DMS 273 treated with DMSO at 0.1 percent for 48 hours (cell line): ENCODE measurements at regions not wholly inside any gene's neighbourhood (a gene's known extent, or its start where the extent isn't known, plus 50 kb on each side); places are given as distances from the start of the nearest gene placed in this dataset.

Experiments
- DNase-seq: peaks from one replicate; lab custom pipeline; 2025; lab: John Stamatoyannopoulos, UW

DNA sequence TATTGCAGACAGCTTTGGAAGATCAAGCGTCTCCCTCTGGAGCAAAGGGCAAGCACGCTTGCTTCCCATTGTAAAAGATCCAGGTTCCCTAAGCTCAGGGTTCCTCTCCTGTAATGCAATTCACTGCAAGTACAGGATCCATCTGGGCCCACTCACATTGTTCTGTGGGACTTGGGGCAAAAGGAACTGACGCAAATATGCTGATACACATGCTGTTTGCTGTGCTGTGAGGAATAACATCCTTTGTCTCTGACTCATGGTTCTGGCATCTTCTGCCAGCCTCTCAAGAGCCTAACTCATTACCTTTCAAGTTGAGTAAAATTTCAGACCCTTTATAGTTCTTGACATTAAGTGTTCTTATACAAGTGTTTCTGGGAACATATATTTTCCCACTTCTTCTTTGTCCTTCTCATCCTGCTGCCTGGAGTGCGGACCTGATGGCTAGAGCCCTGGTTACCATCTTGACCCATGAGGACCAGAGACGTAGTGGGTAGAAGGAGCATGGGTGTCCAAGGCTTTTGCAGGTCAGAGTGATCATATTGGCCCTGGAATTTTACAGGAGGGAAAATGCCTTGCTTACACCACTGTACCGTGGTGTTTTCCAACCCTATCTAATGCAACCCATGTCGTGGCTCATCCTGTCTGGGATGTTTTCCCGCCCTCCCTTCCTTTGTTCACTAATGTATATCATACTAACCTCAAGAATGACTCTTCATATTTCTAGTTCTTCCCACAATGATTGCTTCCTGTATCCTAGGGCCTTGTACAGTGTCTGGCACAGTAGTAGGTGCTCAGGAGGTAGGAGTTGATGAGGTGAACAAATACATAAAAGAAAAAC, 145.7 kb upstream of the GLI2 start:
- DNase-seq = no peak

DNA sequence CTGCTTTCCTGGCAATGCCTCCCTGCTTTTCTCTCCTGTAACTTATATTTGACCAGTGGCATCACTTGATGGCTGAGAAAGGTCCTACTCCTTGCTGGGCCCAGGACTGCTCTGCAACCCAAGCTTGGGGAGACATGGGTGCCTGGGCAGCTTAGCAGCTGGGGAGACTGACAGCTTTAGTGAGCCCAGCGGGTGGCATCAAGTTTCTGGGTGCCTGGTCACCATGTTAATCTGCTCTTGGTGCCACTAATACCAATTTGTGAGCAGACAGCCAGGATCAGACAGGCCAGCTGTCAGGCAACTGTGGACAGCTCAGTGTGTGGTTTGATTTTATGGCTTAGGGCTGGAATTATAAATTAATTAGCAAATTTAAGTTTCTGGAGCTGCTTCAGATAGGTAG, 144.8 kb upstream of the GLI2 start:
- DNase-seq = no peak

DNA sequence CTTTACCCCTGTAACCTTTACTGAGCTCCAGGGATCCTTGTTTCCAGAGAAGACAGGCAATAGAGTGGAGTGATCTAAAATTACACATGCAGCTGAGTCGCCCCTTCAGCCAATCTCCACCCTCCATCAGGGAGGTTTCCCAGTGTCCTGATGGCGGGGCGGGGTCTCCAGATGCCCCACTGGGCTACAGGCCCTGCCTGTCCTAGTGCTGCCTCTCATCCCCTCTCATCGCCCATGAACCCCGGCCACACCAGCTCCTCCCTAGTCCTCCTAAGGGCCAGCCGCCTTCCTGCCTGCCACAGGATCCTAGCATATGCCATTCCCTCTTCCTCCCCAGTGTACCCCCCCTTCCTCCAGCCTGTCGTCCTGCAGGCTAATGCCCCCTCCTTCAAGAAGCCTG, 144.1 kb upstream of the GLI2 start:
- no peak for DNase-seq

DNA sequence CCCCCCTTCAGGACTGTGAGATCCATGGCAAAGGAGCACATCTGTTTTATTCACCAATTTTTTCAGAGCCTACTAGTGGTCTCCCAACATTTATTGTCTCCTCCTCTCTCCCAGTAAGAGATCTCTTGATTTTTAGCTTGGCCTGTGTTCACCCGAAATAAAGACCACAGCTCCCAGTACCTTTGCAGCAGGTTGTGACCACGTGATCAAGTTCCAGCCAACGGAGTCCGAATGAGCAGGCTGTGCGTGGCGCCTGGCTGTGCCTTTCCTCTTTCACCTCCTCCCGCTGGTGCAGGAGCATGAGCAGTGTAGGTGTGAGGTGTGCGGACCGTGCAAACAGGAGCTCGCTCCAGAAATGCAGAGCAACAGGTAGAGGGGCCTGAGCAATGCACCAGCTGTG, 143.6 kb upstream of the GLI2 start:
- no peak for DNase-seq

DNA sequence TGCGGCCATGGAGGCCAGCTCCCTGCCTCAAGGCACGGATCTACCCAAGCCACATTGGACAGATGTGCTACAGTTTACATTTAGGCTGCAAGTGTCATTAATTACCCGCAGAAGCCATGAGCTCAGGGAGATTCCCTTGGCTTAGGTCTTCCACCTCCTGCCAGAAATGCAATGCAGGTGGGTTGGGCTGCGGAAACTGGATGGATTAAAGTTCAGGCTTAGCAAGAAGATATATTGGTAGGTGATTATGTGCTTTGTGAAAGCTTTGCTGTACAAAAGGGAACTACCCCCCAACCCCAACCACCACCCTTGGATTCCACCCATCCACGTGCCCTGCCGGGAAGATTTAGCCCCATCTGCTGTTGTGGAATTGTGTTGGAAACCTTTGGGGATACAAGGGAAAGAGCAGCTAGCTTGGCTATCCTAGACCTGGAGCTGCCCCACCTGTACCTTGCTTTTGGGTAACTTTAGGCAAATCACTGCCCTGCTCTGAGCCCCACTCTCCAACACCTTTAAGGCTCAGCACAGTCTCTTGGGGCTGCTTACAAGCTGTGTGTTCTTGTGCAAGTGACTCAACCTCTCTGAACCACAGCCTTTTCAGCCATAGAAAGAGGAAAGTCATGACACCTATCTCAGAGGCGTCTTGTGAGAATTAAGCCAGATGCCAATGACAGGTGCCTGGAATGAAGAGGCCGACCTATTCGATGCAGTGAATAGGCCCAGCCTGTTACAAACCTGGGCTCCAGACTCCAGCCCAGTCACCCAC, 141.6 kb upstream of the GLI2 start:
- no peak for DNase-seq

DNA sequence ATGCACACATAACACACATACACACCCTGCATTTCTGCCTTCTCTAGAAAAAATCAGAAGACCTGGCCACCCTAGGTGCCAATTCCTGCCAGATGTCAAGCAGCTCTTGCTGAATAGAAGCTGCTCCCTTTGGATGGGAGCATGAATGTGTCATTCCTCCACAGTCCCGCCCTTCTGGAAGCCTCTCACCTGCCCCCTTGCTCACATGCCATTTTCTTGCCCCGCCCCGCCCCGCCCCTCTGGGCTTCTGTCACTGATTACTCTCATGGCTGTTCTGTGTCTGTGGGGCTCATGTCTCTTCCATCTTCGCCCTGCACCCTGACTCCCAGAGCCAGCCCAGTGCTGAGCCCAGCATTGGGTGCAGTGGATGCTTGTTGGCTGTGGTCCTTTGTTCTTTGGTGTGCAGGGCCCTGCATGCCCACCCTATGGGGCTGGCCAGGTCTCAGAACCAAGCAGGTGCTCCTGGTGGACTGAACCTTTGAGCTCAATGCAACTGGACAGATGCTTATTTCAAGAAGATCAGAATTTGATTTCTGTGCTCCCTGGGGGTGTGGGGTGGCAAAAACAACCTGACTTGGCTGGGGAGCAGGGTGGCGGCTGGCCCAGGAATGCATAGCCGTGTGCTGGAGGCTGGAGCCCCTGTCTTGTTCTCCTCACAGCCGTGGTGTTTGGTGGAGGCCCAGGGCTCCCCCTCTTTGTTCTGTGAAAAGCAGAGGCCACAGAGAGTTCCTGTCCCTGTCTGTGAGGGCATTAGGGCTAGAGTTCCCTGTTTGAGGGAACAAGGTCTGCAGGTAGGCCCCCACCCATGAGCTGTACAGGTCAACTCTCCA, 140.6 kb upstream of the GLI2 start:
- no peak for DNase-seq

DNA sequence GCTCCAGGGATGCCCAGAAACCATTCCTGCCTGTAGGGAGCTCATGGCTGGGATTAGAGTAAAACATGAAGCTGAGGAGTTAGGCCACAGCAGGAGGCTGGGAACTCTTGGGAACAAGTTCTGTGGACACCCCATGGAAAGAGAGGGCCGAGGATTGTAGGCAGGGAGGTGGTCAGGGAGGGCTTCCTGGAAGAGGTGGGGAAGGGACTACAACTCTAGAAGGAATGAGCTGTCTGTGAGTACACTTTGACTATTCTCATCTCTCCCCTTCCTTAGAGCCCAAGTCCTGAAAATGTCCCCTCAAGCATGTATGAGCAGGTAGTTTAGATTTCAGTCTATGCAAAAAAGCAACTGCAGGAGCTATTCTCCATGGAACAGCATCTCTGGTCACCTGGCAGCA, 139.9 kb upstream of the GLI2 start:
- DNase-seq = no peak

DNA sequence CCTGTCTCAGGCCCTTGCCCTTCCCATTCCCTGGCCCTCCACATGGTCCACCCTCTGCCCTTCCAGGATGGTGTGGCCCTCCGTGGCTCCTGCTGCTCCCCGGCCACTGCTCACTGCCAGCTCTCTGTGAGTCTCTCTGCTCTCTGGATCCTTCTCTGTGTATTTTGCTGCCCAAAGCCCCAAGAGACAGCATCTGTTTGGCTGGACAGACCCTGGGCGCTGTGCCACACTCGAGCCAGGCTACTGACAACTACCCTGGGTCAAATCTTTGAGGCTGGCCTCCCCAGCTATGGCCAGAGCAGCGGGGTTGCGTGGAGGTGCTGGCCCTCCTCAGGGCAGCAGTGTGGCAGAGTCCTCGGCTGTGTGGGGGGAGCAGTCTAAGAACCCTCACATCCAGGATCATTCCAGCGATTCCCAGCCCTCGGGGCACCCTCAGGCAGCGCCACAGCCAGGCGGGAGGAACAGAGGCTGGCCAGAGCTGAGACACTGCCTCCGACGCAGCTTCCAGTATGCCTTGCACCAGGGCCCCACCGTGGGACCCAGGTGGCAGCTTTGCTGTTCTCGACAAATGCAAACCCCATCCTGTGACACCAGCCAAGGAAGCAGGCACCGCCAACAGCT, 139.4 kb upstream of the GLI2 start:
- DNase-seq = no peak

DNA sequence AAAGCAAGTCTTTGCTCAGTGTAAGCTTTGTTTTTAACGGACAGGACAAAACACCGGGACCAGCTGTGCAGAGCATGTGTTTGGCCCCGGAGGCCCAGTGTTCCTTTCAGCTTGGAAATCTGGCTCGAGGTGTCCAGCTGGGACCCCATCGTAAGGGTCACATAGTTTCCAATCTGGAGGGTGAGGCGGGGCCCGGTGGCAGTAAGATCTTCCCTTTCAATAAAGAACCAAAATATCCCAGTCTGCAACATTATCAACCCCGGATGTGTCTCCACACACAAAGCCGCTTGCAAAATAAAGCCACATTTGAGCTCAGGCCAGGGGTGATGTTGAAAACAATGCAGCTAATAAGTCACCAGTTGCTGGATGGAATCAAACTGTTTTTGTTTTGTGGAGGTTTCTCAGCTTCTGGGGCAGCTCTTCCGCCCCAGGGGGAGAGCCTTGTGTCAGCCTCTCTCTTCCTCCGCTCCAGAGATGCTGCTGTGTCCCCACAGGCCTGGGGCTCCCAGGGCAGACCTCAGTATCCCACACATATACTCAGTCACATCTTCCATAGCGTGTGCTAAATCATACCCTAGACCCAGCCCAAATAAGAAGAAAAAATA, 138.6 kb upstream of the GLI2 start:
- no peak for DNase-seq

DNA sequence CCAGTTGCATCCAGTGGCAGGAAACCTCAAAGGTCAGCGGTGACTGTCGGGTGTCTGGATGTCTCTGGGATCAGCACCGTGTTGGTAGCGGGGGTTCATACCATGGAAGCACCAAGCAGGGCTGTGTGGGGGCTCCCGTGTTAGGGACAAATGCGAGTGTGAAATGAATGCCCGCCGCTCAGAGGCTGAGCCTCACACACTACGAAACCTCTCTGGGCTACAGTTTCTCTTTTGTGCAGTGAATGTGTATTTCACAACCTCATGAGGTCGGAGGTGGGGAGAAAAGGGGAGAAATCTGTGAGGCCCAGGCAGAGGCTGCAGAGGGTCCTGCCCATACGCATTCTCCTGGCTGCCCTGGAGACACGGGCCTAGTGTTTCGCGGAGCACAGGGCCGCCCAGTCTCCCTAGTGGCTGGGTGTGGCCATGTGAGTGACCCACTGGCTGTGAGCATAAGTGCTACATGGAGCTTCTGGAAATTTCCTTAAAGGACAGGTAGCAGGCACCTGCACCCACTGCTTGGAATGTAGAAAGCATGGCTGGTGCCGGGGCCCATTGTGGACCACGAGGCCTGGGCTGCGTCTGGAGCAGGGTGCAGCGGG, 138.0 kb upstream of the GLI2 start:
- no peak for DNase-seq

DNA sequence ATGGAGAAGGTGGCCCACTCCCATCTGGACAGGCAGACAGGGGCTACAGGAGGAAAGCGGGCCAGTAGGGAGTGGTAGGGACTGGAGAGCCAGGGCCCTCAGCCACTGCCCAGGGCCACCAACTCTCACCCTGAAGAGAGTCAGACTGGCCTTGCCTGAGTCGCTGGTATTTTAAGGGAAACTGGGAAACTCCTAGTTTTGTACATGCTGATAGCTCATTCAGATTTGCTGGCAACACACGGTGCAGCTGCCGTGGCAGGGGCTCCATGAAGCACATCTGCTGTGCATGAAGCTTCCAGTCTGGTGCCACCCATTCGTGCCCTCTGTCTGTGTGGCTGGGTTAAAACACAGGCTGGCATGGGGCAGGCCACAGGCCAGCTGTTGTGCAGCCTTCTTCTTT, 137.3 kb upstream of the GLI2 start:
- no peak for DNase-seq

DNA sequence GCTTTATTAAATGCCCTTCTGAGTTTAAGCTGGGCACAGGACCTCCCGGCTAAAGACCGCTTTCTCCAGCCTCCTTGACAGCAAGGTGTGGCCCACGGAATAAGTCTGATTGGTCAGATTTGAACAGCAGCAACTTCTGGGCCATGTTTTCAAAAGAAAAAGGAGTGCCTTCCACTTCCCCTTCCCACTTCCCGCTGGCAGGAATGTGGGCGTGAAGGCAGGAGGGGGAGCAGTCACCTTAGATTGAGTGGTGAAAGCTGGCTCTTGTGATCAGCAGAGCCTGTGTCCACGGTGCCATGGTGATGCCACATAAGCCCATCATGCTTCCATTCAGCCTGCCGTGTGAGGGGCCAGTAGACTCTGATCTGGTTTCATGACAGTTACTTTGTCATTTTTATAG, 136.6 kb upstream of the GLI2 start:
- DNase-seq = no peak

DNA sequence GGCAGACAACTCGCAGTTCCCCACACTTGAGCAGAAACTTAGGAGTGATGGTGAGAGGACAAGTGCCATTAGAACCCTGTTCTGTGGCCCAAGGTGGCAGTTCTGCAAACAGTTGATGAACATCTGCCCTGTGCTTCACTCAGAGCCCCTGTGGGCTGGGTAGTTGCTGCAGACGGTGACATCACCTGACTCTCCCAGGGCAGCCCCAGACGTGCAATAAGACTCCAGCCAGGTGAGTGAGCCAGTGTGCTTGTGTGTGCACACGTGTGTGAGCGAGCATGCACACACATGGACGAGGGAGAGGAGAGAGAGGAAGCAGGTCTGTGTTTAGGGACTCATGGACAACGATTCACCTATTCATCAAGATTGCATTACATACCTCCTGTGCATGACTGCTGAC, 136.0 kb upstream of the GLI2 start:
- DNase-seq = no peak

DNA sequence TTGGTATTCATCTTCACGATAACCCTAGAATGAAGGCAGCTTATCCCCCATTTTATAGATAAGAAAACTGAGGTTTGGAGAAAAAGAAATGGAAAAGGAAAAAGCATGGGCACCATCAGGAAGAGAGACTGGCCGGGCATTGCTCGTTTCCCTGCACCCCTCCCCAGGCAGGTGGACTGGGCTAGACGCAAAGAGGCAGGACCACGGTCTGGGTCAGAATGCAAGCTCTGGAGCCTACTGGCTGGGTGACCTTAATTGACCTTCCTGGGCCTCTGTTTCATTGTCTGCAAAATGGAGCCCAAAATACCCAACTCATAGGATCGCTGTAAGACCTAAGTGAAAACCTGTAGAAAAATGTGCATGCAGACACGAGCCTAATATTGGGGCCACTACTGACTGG, 135.3 kb upstream of the GLI2 start:
- DNase-seq = no peak

DNA sequence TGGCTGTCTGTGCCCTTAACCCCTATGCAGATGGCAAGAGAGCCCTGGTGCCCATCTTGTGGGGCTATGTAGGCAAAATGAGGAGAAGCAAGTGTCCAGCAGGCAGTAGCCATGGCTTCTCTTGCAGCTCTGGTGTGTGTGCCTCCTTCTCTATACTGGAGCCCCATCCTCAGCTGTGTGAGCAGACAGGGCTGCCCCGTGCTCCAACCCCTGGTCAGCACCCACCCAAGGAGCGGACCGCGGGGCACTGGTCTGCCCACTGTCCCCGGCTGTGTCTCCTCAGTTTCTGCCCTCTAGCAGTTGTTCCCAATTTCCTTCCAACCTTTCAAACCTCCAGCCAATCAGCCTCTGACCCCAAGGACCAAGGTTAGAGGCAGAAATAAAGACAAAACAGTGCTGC, 134.9 kb upstream of the GLI2 start:
- DNase-seq = no peak

DNA sequence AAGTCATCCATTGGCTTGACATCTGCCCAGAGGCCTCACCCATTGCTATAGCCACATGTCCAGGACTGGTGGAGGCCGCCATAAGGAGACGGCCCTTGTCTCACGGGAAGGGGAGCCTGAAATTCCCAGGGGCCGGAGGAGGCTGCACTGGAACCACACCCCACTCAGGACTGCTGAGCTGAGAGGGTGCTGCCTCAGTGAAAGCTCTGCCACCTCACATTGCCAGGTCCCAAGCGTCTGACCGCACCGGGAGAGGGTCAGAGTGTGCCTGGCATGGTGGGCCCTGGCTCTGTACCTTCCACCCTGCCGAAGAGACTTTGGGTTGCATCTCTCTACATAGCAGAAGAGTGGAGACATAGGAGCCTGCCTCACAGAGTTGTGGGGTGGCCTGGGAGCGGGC, 134.1 kb upstream of the GLI2 start:
- DNase-seq = no peak

DNA sequence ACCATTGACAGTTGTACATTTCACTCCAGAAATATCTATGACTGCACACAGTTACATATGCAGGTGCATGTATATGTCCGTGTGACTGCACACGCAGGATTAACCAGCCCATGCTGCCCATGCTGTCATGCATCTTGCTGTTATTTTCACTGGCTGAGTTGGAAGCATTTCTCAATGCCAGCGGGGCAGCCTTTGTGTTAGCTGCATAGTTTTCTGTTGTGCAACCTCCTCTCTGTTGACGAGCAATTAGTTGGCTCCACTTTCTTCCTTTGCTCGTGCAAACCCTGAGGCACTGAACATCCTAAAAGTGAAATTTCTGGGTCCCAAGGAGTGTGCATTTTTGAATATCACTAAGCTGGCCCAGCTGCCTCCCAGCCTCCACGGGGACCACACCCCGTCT, 133.4 kb upstream of the GLI2 start:
- no peak for DNase-seq

DNA sequence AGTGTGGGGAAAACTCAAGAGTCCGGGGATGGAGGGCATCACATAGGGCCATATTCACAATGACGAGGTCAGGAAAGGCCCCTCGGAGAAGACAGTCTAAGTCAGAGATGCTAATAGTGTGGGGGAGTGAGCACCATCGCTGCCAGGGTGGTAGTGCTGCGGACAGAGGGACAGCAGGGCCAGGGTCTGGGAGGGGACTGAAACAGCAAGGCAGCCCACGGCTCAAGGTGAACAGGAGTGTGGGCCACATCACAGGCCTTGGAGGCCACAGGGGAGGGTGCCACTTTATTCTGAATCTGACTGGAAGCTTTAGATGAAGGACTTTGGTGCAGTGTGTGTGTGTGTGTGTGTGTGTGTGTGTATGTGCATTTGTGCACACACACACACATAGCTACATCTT, 130.9 kb upstream of the GLI2 start:
- no peak for DNase-seq

DNA sequence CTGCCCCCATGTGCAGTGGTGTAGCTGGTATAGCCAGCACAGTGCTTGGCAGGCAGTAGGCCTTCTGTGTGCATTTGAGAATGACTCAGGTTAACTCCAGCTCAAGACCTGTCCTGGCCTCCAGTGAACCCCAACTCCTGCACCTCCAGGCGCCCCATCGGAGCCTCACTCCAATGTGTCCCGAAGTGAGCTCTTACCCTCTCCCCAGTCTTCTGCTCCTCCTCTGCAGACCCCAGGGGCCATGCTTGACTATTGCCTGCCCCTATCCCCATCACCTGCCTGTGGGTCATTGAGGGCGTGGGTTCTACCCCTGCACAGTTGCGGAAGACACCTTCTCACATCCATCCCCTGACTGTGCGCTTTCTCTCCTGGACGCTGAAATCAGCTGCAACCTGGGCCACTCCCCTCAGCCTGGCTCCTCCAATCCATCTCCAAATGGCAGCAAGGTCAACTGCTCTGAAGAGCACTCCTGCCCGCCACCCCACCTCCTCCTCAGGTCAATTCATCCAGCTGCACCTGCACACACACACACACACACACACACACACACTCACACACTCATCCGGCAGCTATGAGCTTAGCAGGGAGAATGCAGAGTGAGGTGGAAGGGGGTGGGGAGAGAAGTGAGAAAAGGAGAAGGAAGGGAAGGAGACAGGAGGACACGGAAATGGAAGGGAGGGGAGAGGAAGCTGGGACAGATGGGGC, 130.3 kb upstream of the GLI2 start:
- DNase-seq = no peak

DNA sequence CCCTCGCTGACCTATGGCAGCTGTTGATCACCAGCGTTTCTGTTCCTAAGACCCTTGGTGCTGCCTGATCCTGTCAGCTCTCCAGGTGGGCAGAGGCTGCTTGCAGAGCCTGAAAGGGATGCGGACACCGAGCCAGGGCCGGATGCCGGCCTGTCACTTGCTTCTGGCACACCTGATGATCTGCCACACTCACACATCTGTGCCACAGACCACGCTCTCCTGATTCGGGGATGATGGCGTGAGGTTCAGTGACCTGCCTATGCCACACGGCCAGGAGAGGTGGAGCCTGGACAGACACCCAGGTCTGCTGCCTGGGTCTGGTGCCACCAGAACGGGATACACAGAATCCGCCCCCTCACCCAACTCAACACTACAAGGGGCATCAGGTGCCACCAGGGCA, 129.4 kb upstream of the GLI2 start:
- DNase-seq = no peak

DNA sequence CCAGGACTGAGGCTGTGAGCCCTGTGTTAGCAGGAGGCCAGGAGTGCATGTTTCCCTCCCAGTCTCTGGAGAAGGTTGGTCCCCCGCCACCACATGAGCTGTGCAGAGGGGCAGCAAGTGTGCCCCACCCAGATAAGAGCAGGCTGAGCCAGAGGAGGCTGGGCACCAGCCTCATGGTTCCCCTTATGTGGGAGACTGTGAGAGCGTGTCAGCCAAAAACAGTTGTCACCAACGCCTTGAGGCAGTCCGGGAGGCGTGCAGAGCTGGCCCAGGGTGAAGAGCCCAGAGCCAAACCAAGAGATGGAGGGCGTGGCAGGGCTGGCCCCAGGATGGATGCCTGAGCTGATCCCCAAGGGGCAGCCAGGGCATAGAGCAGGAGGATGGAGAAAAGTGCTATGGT, 128.7 kb upstream of the GLI2 start:
- no peak for DNase-seq
